ENCODE measurements at regions not wholly inside any gene's neighbourhood (a gene's known extent, or its start where the extent isn't known, plus 50 kb on each side); places are given as distances from the start of the nearest gene placed in this dataset.

- TF ChIP-seq, protein P1, sequence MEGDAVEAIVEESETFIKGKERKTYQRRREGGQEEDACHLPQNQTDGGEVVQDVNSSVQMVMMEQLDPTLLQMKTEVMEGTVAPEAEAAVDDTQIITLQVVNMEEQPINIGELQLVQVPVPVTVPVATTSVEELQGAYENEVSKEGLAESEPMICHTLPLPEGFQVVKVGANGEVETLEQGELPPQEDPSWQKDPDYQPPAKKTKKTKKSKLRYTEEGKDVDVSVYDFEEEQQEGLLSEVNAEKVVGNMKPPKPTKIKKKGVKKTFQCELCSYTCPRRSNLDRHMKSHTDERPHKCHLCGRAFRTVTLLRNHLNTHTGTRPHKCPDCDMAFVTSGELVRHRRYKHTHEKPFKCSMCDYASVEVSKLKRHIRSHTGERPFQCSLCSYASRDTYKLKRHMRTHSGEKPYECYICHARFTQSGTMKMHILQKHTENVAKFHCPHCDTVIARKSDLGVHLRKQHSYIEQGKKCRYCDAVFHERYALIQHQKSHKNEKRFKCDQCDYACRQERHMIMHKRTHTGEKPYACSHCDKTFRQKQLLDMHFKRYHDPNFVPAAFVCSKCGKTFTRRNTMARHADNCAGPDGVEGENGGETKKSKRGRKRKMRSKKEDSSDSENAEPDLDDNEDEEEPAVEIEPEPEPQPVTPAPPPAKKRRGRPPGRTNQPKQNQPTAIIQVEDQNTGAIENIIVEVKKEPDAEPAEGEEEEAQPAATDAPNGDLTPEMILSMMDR (IDR thresholded peaks at IDR 0.05; ENCODE audit: low read depth, low read length): no peak
- in situ Hi-C loops (cut with HindIII; ENCODE audit: low sequenced_read_pairs): no loop called here
- no peak for DNase-seq (ENCODE audit: low read depth, low spot score)
Observed at GRCh38 chr1:76807543-76808260, 59.6 kb upstream of the ST6GALNAC5 start.

More at GRCh38 chr1:76807543-76808260, 59.6 kb upstream of the ST6GALNAC5 start:
- no peak overlapping the region for H3K4me3 ChIP-seq (ENCODE audit: low read depth, low read length)

All from astrocyte of the spinal cord (primary cell).